Adrenal gland (tissue), 9 donors: ENCODE measurements at regions not wholly inside any gene's neighbourhood (a gene's known extent, or its start where the extent isn't known, plus 50 kb on each side); places are given as distances from the start of the nearest gene placed in this dataset.

Source experiments
- DNase-seq, 7 donors: peaks; one replicate each; pipeline ENCODE4 v3.0.0-alpha.2; 2019 to 2020
- H3K27ac ChIP-seq, 5 donors: fragments of 200-600 bp; sonication (generic) in 4 of 5; 1 replicate in 3 of 5; 2 replicates in 2 of 5; pipeline versions ENCODE4 v1.5.1 to v1.8.0; 2016 to 2020; ENCODE audit warnings: mild to moderate bottlenecking in 1 of 5
- H3K27me3 ChIP-seq: fragments of 200-600 bp; 2 replicates; pipeline ENCODE4 v1.8.0; 2021
- H3K36me3 ChIP-seq, 2 donors: fragments of 200-600 bp; replicated peaks in 1 of 2; 1 replicate in 1 of 2; 2 replicates in 1 of 2; pipeline versions ENCODE4 v1.5.1 to v1.8.0; 2018 to 2022
- H3K4me1 ChIP-seq, 2 donors: fragments of 200-600 bp; replicated peaks in 1 of 2; 1 replicate in 1 of 2; 2 replicates in 1 of 2; pipeline versions ENCODE4 v1.5.1 to v1.8.0; 2018 to 2021
- H3K4me3 ChIP-seq, 4 donors: fragments of 200-600 bp; sonication (generic) in 3 of 4; one replicate each; pipeline ENCODE4 v1.5.1; 2016 to 2018
- H3K9me3 ChIP-seq, 3 donors: fragments of 200-600 bp; sonication (generic) in 1 of 3; replicated peaks in 1 of 3; 1 replicate in 2 of 3; 2 replicates in 1 of 3; pipeline versions ENCODE4 v1.5.1 to v1.8.0; 2016 to 2021
- CTCF ChIP-seq, 6 experiments: fragments of 450-650 bp in 4 of 6; fragments of 200-600 bp in 2 of 6; sonication (generic) in 1 of 6; IDR thresholded peaks; 1 replicate in 5 of 6; 2 replicates in 1 of 6; pipeline versions ENCODE4 v1.5.1 to v1.8.0; 2016 to 2021; ENCODE audit warnings: antibody characterized with exemption in 6 of 6, mild to moderate bottlenecking in 2 of 6, moderate library complexity in 1 of 6
- POLR2A ChIP-seq, 2 donors: fragments of 450-650 bp; IDR thresholded peaks; one replicate each; pipeline ENCODE4 v1.6.1; 2017; ENCODE audit warnings: antibody characterized with exemption in 2 of 2, mild to moderate bottlenecking in 2 of 2, moderate library complexity in 1 of 2
- WGBS, 4 donors: extraction: QIAGEN DNeasy Blood & Tissue Kit in 2 of 4; methylation state at CpG; one replicate each; pipeline versions ENCODE4 v1.1.5 to v1.1.7; 2013 to 2017; 5-methylcytosine and 5-hydroxymethylcytosine counted together
- intact Hi-C, 2 donors: fragments of 100-400 bp; cut with DNase I; formaldehyde crosslinking; loops; one replicate each; pipeline versions ENCODE4 v1.14.1 to v1.15.0; 2022 to 2023
- donor health status: healthy with polysubstance abuse.
- donor health status: Bipolar disorder and iron deficiency.
- donor health status: DM: yes; HTN: yes; CAD: no.
- donor health status: DM: no; HTN: no; CAD: no.
- donor health status: DM: no; HTN: no; CAD: no.

- WGBS, 4 donors = 60 to 66% (median 64%) methylated on average over 5 of the region's 5 CpGs
- Histone ChIP-seq H3K27me3 (no peaks in the 10 kb centered on the region), H3K36me3 (no peaks in the 10 kb centered on the region), H3K4me1 (no peaks in the 10 kb centered on the region), H3K4me3 (no peak overlapping the region), H3K9me3 (no peaks in the 10 kb centered on the region), H3K27ac (no peak overlapping the region)
- intact Hi-C loops = no loop called here
- no peak for DNase-seq
- no peak for TF ChIP-seq POLR2A (IDR thresholded peaks at IDR 0.05)
- no peak for TF ChIP-seq CTCF (IDR thresholded peaks at IDR 0.05)
Observed at GRCh38 chr18:71242981-71243380, 954.1 kb downstream of the SOCS6 start.

- H3K4me3 ChIP-seq = no peak overlapping the region
- no peaks in the 10 kb centered on the region for H3K36me3 ChIP-seq
- H3K27me3 ChIP-seq = no peaks in the 10 kb centered on the region
- DNase-seq = no peak
- intact Hi-C loops = no loop called here
- H3K4me1 ChIP-seq = no peaks in the 10 kb centered on the region
- TF ChIP-seq CTCF (IDR thresholded peaks at IDR 0.05) = no peak
- TF ChIP-seq POLR2A (IDR thresholded peaks at IDR 0.05) = no peak
- no peaks in the 10 kb centered on the region for H3K9me3 ChIP-seq
- no peak overlapping the region for H3K27ac ChIP-seq
- WGBS, 4 donors = 50 to 61% (median 55%) methylated on average over 8 to 11 of the region's 11 CpGs
Observed at GRCh38 chr18:71238974-71239624, 950.3 kb downstream of the SOCS6 start.

GRCh38 chr18:71237641-71238040, 948.8 kb downstream of the SOCS6 start:
- H3K36me3 ChIP-seq = no peaks in the 10 kb centered on the region
- WGBS, 4 donors = 72 to 90% (median 75%) methylated on average over 1 of the region's 1 CpG
- no peak overlapping the region for H3K4me3 ChIP-seq
- no peaks in the 10 kb centered on the region for H3K4me1 ChIP-seq
- H3K27me3 ChIP-seq = no peaks in the 10 kb centered on the region
- H3K27ac ChIP-seq = no peak overlapping the region
- TF ChIP-seq POLR2A (IDR thresholded peaks at IDR 0.05) (no peak), CTCF (IDR thresholded peaks at IDR 0.05) (no peak)
- intact Hi-C loops = no loop called here
- no peak for DNase-seq
- no peaks in the 10 kb centered on the region for H3K9me3 ChIP-seq

- intact Hi-C loops = no loop called here
- 66 to 72% (median 68%) methylated on average over 4 of the region's 4 CpGs for WGBS, 4 donors
- H3K27me3 ChIP-seq = no peaks in the 10 kb centered on the region
- H3K27ac ChIP-seq = no peak overlapping the region
- TF ChIP-seq CTCF (IDR thresholded peaks at IDR 0.05) (no peak), POLR2A (IDR thresholded peaks at IDR 0.05) (no peak)
- no peaks in the 10 kb centered on the region for H3K9me3 ChIP-seq
- no peak for DNase-seq
- H3K36me3 ChIP-seq = no peaks in the 10 kb centered on the region
- H3K4me3 ChIP-seq = no peak overlapping the region
- H3K4me1 ChIP-seq = no peaks in the 10 kb centered on the region
Observed at GRCh38 chr18:71233177-71233576, 944.3 kb downstream of the SOCS6 start.
